Common myeloid progenitor, CD34-positive (primary cell): ENCODE measurements at regions not wholly inside any gene's neighbourhood (a gene's known extent, or its start where the extent isn't known, plus 50 kb on each side); places are given as distances from the start of the nearest gene placed in this dataset.

Experiments used
- CTCF ChIA-PET: fragments of 350-600 bp; sonication (Branson Sonifier 250); formaldehyde crosslinking; loops from one replicate; lab custom pipeline; 2021; ENCODE audit warnings: antibody characterized with exemption; lab: Charles Lee
- POLR2A ChIA-PET: fragments of 350-600 bp; sonication (Branson Sonifier 250); formaldehyde crosslinking; loops from one replicate; lab custom pipeline; 2021; ENCODE audit warnings: antibody characterized with exemption; lab: Charles Lee
- DNase-seq, 3 donors: peaks; one replicate each; pipeline versions ENCODE4 v3.0.0 to v3.0.0-alpha.2; 2013
- H3K27ac ChIP-seq, 2 experiments: 1 replicate in 1 of 2; 2 replicates in 1 of 2; pipeline ENCODE4 v1.7.0; 2013; ENCODE audit warnings: inconsistent platforms in 2 of 2, low read length in 2 of 2, mild to moderate bottlenecking in 2 of 2, low read depth in 1 of 2, moderate library complexity in 1 of 2; ENCODE audit not compliant: severe bottlenecking in 2 of 2, insufficient read depth in 1 of 2, poor library complexity in 1 of 2
- H3K27me3 ChIP-seq, 5 experiments: replicated peaks in 2 of 5; 1 replicate in 3 of 5; 2 replicates in 2 of 5; pipeline versions ENCODE4 v1.6.1 to v1.7.0; 2013; ENCODE audit warnings: low read length in 4 of 5, mild to moderate bottlenecking in 2 of 5, moderate library complexity in 2 of 5, inconsistent platforms in 1 of 5; ENCODE audit not compliant: insufficient read depth in 5 of 5, control insufficient read depth in 4 of 5
- H3K36me3 ChIP-seq, 4 experiments: 1 replicate in 2 of 4; 2 replicates in 2 of 4; pipeline versions ENCODE4 v1.6.1 to v1.7.0; 2013; ENCODE audit warnings: low read length in 3 of 4, control low read depth in 1 of 4, mild to moderate bottlenecking in 1 of 4; ENCODE audit not compliant: control insufficient read depth in 4 of 4, insufficient read depth in 4 of 4
- H3K4me1 ChIP-seq, 4 experiments: 1 replicate in 3 of 4; 2 replicates in 1 of 4; pipeline versions ENCODE4 v1.6.1 to v1.7.1; 2013; ENCODE audit warnings: low read length in 3 of 4, mild to moderate bottlenecking in 3 of 4, control low read depth in 1 of 4, inconsistent platforms in 1 of 4, moderate library complexity in 1 of 4; ENCODE audit not compliant: control insufficient read depth in 4 of 4, insufficient read depth in 4 of 4; ENCODE audit errors: control extremely low read depth in 1 of 4
- H3K4me3 ChIP-seq, 7 experiments: 1 replicate in 4 of 7; 2 replicates in 3 of 7; pipeline versions ENCODE4 v1.5.1 to v1.7.0; 2013; ENCODE audit warnings: mild to moderate bottlenecking in 7 of 7, low read length in 6 of 7, moderate library complexity in 6 of 7, inconsistent platforms in 2 of 7, low read depth in 2 of 7, control low read depth in 1 of 7; ENCODE audit not compliant: insufficient read depth in 4 of 7, control insufficient read depth in 1 of 7; ENCODE audit errors: extremely low read depth in 1 of 7
- H3K9me3 ChIP-seq, 5 experiments: 1 replicate in 4 of 5; 2 replicates in 1 of 5; pipeline versions ENCODE4 v1.6.1 to v1.7.1; 2013; ENCODE audit warnings: low read length in 4 of 5, mild to moderate bottlenecking in 2 of 5, inconsistent platforms in 1 of 5, low read depth in 1 of 5, moderate library complexity in 1 of 5; ENCODE audit not compliant: control insufficient read depth in 4 of 5, insufficient read depth in 2 of 5; ENCODE audit errors: control extremely low read depth in 1 of 5
- WGBS: methylation state at CpG from one replicate; pipeline ENCODE4 v1.1.5; 2013; ENCODE audit not compliant: insufficient coverage; 5-methylcytosine and 5-hydroxymethylcytosine counted together

- CTCF ChIA-PET = interaction anchor here (1.2 to 1.3 kb wide), 2 partner anchors 12 to 14 kb away, joined by 3 to 8 read pairs; no protein-coding TSS in a partner anchor
- WGBS = no CpG with 5 or more reads among the region's 2 CpGs
Observed at GRCh38 chr10:78199759-78200158, 166.1 kb downstream of the RPS24 start.

GRCh38 chr10:78200686-78201085 lies 167.0 kb downstream of the RPS24 start:
- ChIA-PET CTCF (no interaction called here), POLR2A (no interaction called here)
- no peak overlapping the region for H3K27ac ChIP-seq

More at GRCh38 chr10:78199759-78200158, 166.1 kb downstream of the RPS24 start:
- H3K4me3 ChIP-seq = no peak overlapping the region
- POLR2A ChIA-PET = no interaction called here
- peaks cover 0 to 9% (median 7%) of the 10 kb centered on the region in 4 experiments for H3K4me1 ChIP-seq
- H3K27ac ChIP-seq = no peak overlapping the region
- H3K9me3 ChIP-seq = no peaks in the 10 kb centered on the region
- H3K36me3 ChIP-seq = no peaks in the 10 kb centered on the region
- no peak for DNase-seq
- no peaks in the 10 kb centered on the region for H3K27me3 ChIP-seq

GRCh38 chr10:78202386-78202785 lies 168.7 kb downstream of the RPS24 start:
- Histone ChIP-seq H3K4me1 (peaks cover 0 to 25% (median 18%) of the 10 kb centered on the region in 4 experiments), H3K9me3 (no peaks in the 10 kb centered on the region), H3K27me3 (no peaks in the 10 kb centered on the region), H3K27ac (no peak overlapping the region), H3K4me3 (no peak overlapping the region), H3K36me3 (no peaks in the 10 kb centered on the region)
- 96% methylated on average over 4 of the region's 4 CpGs for WGBS
- DNase-seq = no peak
- ChIA-PET CTCF (no interaction called here), POLR2A (no interaction called here)

More at GRCh38 chr10:78200686-78201085, 167.0 kb downstream of the RPS24 start:
- H3K36me3 ChIP-seq = no peaks in the 10 kb centered on the region
- 94% methylated on average over 3 of the region's 3 CpGs for WGBS
- no peak overlapping the region for H3K4me3 ChIP-seq
- H3K27me3 ChIP-seq = no peaks in the 10 kb centered on the region
- peaks cover 0 to 17% (median 14%) of the 10 kb centered on the region in 4 experiments for H3K4me1 ChIP-seq
- no peaks in the 10 kb centered on the region for H3K9me3 ChIP-seq
- DNase-seq = no peak

- WGBS = 76% methylated on average over 3 of the region's 9 CpGs
Observed at GRCh38 chr10:78203915-78204818, 170.5 kb downstream of the RPS24 start.

GRCh38 chr10:78205457-78206016 lies 171.9 kb downstream of the RPS24 start:
- Histone ChIP-seq H3K9me3 (no peaks in the 10 kb centered on the region), H3K4me3 (no peak overlapping the region), H3K27me3 (no peaks in the 10 kb centered on the region), H3K4me1 (peaks cover 0 to 35% (median 24%) of the 10 kb centered on the region in 4 experiments), H3K27ac (no peak overlapping the region), H3K36me3 (no peaks in the 10 kb centered on the region)
- 67% methylated on average over 5 of the region's 5 CpGs for whole genome bisulfite sequencing
- ChIA-PET CTCF (interaction anchor here (1.0 to 2.6 kb wide), 6 partner anchors 10 to 45 kb away, joined by 3 to 7 read pairs (median 4); no protein-coding TSS in a partner anchor), POLR2A (no interaction called here)
- peak in 2 of 3 donors; percentile 48 to 56 for DNase-seq

More at GRCh38 chr10:78203915-78204818, 170.5 kb downstream of the RPS24 start:
- Histone ChIP-seq H3K36me3 (no peaks in the 10 kb centered on the region), H3K27ac (no peak overlapping the region), H3K27me3 (no peaks in the 10 kb centered on the region), H3K4me3 (no peak overlapping the region), H3K9me3 (no peaks in the 10 kb centered on the region), H3K4me1 (peaks cover 0 to 35% (median 24%) of the 10 kb centered on the region in 4 experiments)
- DNase-seq = peak; percentile 34 to 71 (median 53)
- CTCF ChIA-PET = interaction anchor here (1.2 to 2.6 kb wide), 2 partner anchors 9 to 12 kb away, joined by 3 to 7 read pairs; no protein-coding TSS in a partner anchor
- POLR2A ChIA-PET = interaction anchor here (0.6 kb wide), 1 partner anchor 46 kb away, joined by 3 read pairs; no protein-coding TSS in a partner anchor

- Histone ChIP-seq H3K36me3 (no peaks in the 10 kb centered on the region), H3K4me1 (peaks cover 0 to 46% (median 26%) of the 10 kb centered on the region in 4 experiments), H3K9me3 (no peaks in the 10 kb centered on the region), H3K4me3 (no peak overlapping the region), H3K27me3 (no peaks in the 10 kb centered on the region), H3K27ac (no peak overlapping the region)
- 100% methylated on average over 2 of the region's 5 CpGs for WGBS
- ChIA-PET POLR2A (no interaction called here), CTCF (interaction anchor here (1.0 to 1.6 kb wide), 3 partner anchors 10 to 451 kb away, joined by 3 to 5 read pairs (median 5); no protein-coding TSS in a partner anchor)
- DNase-seq = no peak
Observed at GRCh38 chr10:78207216-78207615, 173.6 kb downstream of the RPS24 start.
